Retinal pigment epithelial cell (primary cell): ENCODE measurements at regions not wholly inside any gene's neighbourhood (a gene's known extent, or its start where the extent isn't known, plus 50 kb on each side); places are given as distances from the start of the nearest gene placed in this dataset.

ENCODE experiments used
- DNase-seq: peaks from one replicate; pipeline ENCODE4 v3.0.0-alpha.2; 2010; ENCODE audit warnings: low read depth
- H3K4me3 ChIP-seq: 2 replicates; pipeline ENCODE4 v1.5.1; 2011; ENCODE audit warnings: mild to moderate bottlenecking, low read length, control low read depth, moderate library complexity
- CTCF ChIP-seq: conservative IDR thresholded peaks from 2 replicates; pipeline ENCODE4 v1.5.1; 2011; ENCODE audit warnings: low read depth, low read length, control low read depth, inconsistent platforms

- TF ChIP-seq CTCF: no peak
- no peak overlapping the region for H3K4me3 ChIP-seq
- no peak for DNase-seq
These were observed 54.4 kb upstream of the GRIP1 start for GRCh38 chr12:66733321-66733720.

- TF ChIP-seq CTCF: no peak
- no peak for DNase-seq
- no peak overlapping the region for H3K4me3 ChIP-seq
These were observed 55.0 kb upstream of the GRIP1 start for GRCh38 chr12:66733839-66734238.

GRCh38 chr12:66735275-66735674, 56.4 kb upstream of the GRIP1 start:
- H3K4me3 ChIP-seq: no peak overlapping the region
- TF ChIP-seq CTCF: no peak
- DNase-seq: no peak

GRCh38 chr12:66736931-66737330, 58.1 kb upstream of the GRIP1 start:
- no peak overlapping the region for H3K4me3 ChIP-seq
- TF ChIP-seq CTCF: no peak
- DNase-seq: no peak

GRCh38 chr12:66739266-66739665, 60.4 kb upstream of the GRIP1 start:
- no peak overlapping the region for H3K4me3 ChIP-seq

GRCh38 chr12:66739940-66740651, 61.2 kb upstream of the GRIP1 start:
- no peak for DNase-seq
- no peak for TF ChIP-seq CTCF
- H3K4me3 ChIP-seq: no peak overlapping the region

More at GRCh38 chr12:66739266-66739665, 60.4 kb upstream of the GRIP1 start:
- no peak for DNase-seq
- TF ChIP-seq CTCF: no peak

GRCh38 chr12:66740732-66741131, 61.9 kb upstream of the GRIP1 start:
- no peak for TF ChIP-seq CTCF
- no peak overlapping the region for H3K4me3 ChIP-seq
- DNase-seq: no peak
